ENCODE measurements at regions not wholly inside any gene's neighbourhood (a gene's known extent, or its start where the extent isn't known, plus 50 kb on each side); places are given as distances from the start of the nearest gene placed in this dataset.

GRCh38 chr10:121290674-121291073 lies 307.6 kb downstream of the FGFR2 start:
- DNase-seq (ENCODE audit: low spot score): no peak
- no peak for TF ChIP-seq CTCF (conservative IDR thresholded peaks at IDR 0.05; ENCODE audit: low read depth)
- H3K27ac ChIP-seq: no peak overlapping the region
- ChIA-PET CTCF (interaction anchor here (0.7 kb wide), 1 partner anchor 12 kb away, joined by 3 read pairs; no protein-coding TSS in a partner anchor), POLR2A (ENCODE audit: low non-redundant PET) (no interaction called here)

GRCh38 chr10:121291376-121291775 lies 306.9 kb downstream of the FGFR2 start:
- no peak for TF ChIP-seq CTCF (conservative IDR thresholded peaks at IDR 0.05; ENCODE audit: low read depth)
- no peak overlapping the region for H3K27ac ChIP-seq
- CTCF ChIA-PET: no interaction called here
- DNase-seq (ENCODE audit: low spot score): no peak
- POLR2A ChIA-PET (ENCODE audit: low non-redundant PET): no interaction called here

GRCh38 chr10:121291823-121292222 lies 306.4 kb downstream of the FGFR2 start:
- CTCF ChIA-PET: no interaction called here
- POLR2A ChIA-PET (ENCODE audit: low non-redundant PET): no interaction called here
- no peak for TF ChIP-seq CTCF (conservative IDR thresholded peaks at IDR 0.05; ENCODE audit: low read depth)
- H3K27ac ChIP-seq: no peak overlapping the region
- no peak for DNase-seq (ENCODE audit: low spot score)

- CTCF ChIA-PET: interaction anchor here (0.6 kb wide), 1 partner anchor 115 kb away, joined by 5 read pairs; no protein-coding TSS in a partner anchor
- TF ChIP-seq CTCF (conservative IDR thresholded peaks at IDR 0.05; ENCODE audit: low read depth): no peak
- DNase-seq (ENCODE audit: low spot score): no peak
- H3K27ac ChIP-seq: no peak overlapping the region
- POLR2A ChIA-PET (ENCODE audit: low non-redundant PET): no interaction called here
These were observed 305.9 kb downstream of the FGFR2 start for GRCh38 chr10:121292321-121292720.

- ChIA-PET CTCF (no interaction called here), POLR2A (ENCODE audit: low non-redundant PET) (no interaction called here)
- H3K27ac ChIP-seq: no peak overlapping the region
- no peak for TF ChIP-seq CTCF (conservative IDR thresholded peaks at IDR 0.05; ENCODE audit: low read depth)
- DNase-seq (ENCODE audit: low spot score): no peak
These were observed 305.1 kb downstream of the FGFR2 start for GRCh38 chr10:121293110-121293509.

- POLR2A ChIA-PET (ENCODE audit: low non-redundant PET): no interaction called here
- no peak overlapping the region for H3K27ac ChIP-seq
- no peak for TF ChIP-seq CTCF (conservative IDR thresholded peaks at IDR 0.05; ENCODE audit: low read depth)
- CTCF ChIA-PET: no interaction called here
- no peak for DNase-seq (ENCODE audit: low spot score)
These were observed 303.6 kb downstream of the FGFR2 start for GRCh38 chr10:121294630-121295029.

GRCh38 chr10:121296378-121296777 lies 301.9 kb downstream of the FGFR2 start:
- ChIA-PET CTCF (interaction anchor here (0.6 kb wide), 1 partner anchor 129 kb away, joined by 5 read pairs; no protein-coding TSS in a partner anchor), POLR2A (ENCODE audit: low non-redundant PET) (no interaction called here)
- no peak for TF ChIP-seq CTCF (conservative IDR thresholded peaks at IDR 0.05; ENCODE audit: low read depth)
- H3K27ac ChIP-seq: no peak overlapping the region
- no peak for DNase-seq (ENCODE audit: low spot score)
